Spleen (tissue), 11 donors: ENCODE measurements at regions not wholly inside any gene's neighbourhood (a gene's known extent, or its start where the extent isn't known, plus 50 kb on each side); places are given as distances from the start of the nearest gene placed in this dataset.

Experiments used
- DNase-seq: peaks from one replicate; pipeline ENCODE4 v3.0.0-alpha.2; 2020
- H3K27ac ChIP-seq, 8 donors: fragments of 200-600 bp; sonication (generic) in 7 of 8; 1 replicate in 4 of 8; 2 replicates in 4 of 8; pipeline versions ENCODE4 v1.5.0 to v1.8.0; 2016 to 2021; ENCODE audit warnings: inconsistent platforms in 4 of 8, mild to moderate bottlenecking in 4 of 8, moderate library complexity in 1 of 8
- H3K27me3 ChIP-seq, 7 donors: fragments of 200-600 bp; sonication (generic) in 6 of 7; replicated peaks in 1 of 7; 1 replicate in 4 of 7; 2 replicates in 3 of 7; pipeline versions ENCODE4 v1.5.0 to v1.8.0; 2016 to 2021; ENCODE audit warnings: inconsistent platforms in 3 of 7, mild to moderate bottlenecking in 1 of 7
- H3K36me3 ChIP-seq, 6 donors: fragments of 200-600 bp; sonication (generic) in 5 of 6; 1 replicate in 4 of 6; 2 replicates in 2 of 6; pipeline versions ENCODE4 v1.5.0 to v1.8.0; 2016 to 2021; ENCODE audit warnings: inconsistent platforms in 2 of 6
- H3K4me1 ChIP-seq, 6 donors: fragments of 200-600 bp; sonication (generic) in 5 of 6; 1 replicate in 3 of 6; 2 replicates in 3 of 6; pipeline versions ENCODE4 v1.5.0 to v1.8.0; 2016 to 2021; ENCODE audit warnings: inconsistent platforms in 3 of 6
- H3K4me3 ChIP-seq, 8 donors: fragments of 200-600 bp; sonication (generic) in 7 of 8; 1 replicate in 4 of 8; 2 replicates in 4 of 8; pipeline versions ENCODE4 v1.5.0 to v1.8.0; 2016 to 2021; ENCODE audit warnings: inconsistent platforms in 4 of 8, mild to moderate bottlenecking in 4 of 8, moderate library complexity in 2 of 8
- H3K9me3 ChIP-seq, 8 donors: fragments of 200-600 bp; sonication (generic) in 7 of 8; 1 replicate in 4 of 8; 2 replicates in 4 of 8; pipeline versions ENCODE4 v1.5.0 to v1.8.0; 2016 to 2021; ENCODE audit warnings: inconsistent platforms in 4 of 8
- CTCF ChIP-seq, 11 experiments: fragments of 200-600 bp in 7 of 11; fragments of 450-650 bp in 4 of 11; sonication (generic) in 4 of 11; IDR thresholded peaks in 8 of 11; conservative IDR thresholded peaks in 3 of 11; 1 replicate in 7 of 11; 2 replicates in 4 of 11; pipeline versions ENCODE4 v1.4.0 to v1.8.0; 2016 to 2021; ENCODE audit warnings: antibody characterized with exemption in 11 of 11, inconsistent platforms in 4 of 11, mild to moderate bottlenecking in 1 of 11
- POLR2A ChIP-seq, 3 donors: fragments of 450-650 bp; IDR thresholded peaks; one replicate each; pipeline ENCODE4 v1.5.1; 2017; ENCODE audit warnings: antibody characterized with exemption in 3 of 3, mild to moderate bottlenecking in 1 of 3
- POLR2AphosphoS5 ChIP-seq, 3 donors: sonication (generic); formaldehyde crosslinking; IDR thresholded peaks; one replicate each; pipeline ENCODE4 v1.5.1; 2017; ENCODE audit warnings: antibody characterized with exemption in 3 of 3
- WGBS, 5 donors: extraction: QIAGEN DNeasy Blood & Tissue Kit in 3 of 5; methylation state at CpG; one replicate each; pipeline versions ENCODE4 v1.1.5 to v1.1.7; 2013 to 2018; 5-methylcytosine and 5-hydroxymethylcytosine counted together
- intact Hi-C: fragments of 100-400 bp; cut with DNase I; formaldehyde crosslinking; loops from one replicate; pipeline ENCODE4 v1.15.0; 2023; ENCODE audit warnings: low total_unique reads
- microRNA-seq, 3 donors: library from miRNA; unstranded; fragments of <30 nt; microRNA quantifications; one replicate each; pipeline versions ENCODE4 to v1.1.0, GENCODE V29; 2019 to 2020
- donor health status: healthy with polysubstance abuse.
- donor health status: DM: no; HTN: no; CAD: no; lungs with moderate emphysema.
- donor health status: DM: no; HTN: no; CAD: no.
- donor health status: Bipolar disorder and iron deficiency.
- donor health status: healthy.
- donor health status: DM: no; HTN: no; CAD: no.
- donor health status: DM: yes; HTN: yes; CAD: no.

GRCh38 chr1:97983126-97983525 is 62.3 kb upstream of the DPYD start:
- no peak for DNase-seq
- Histone ChIP-seq H3K4me1 (no peaks in the 10 kb centered on the region), H3K27me3 (no peaks in the 10 kb centered on the region), H3K4me3 (no peak overlapping the region), H3K36me3 (no peaks in the 10 kb centered on the region), H3K9me3 (no peaks in the 10 kb centered on the region), H3K27ac (no peak overlapping the region)
- TF ChIP-seq CTCF (IDR thresholded peaks at IDR 0.05 in 8 of 11, conservative IDR thresholded peaks at IDR 0.05 in 3 of 11) (no peak), POLR2AphosphoS5 (IDR thresholded peaks at IDR 0.05) (no peak)
- intact Hi-C loops: no loop called here
- 89 to 100% (median 95%) methylated on average over 2 of the region's 2 CpGs for WGBS, 5 donors

GRCh38 chr1:97980530-97980929 is 59.7 kb upstream of the DPYD start:
- 93 to 99% (median 96%) methylated on average over 2 of the region's 2 CpGs for WGBS, 5 donors
- Histone ChIP-seq H3K4me1 (peaks cover 0 to 5% (median 0%) of the 10 kb centered on the region in 6 donors), H3K9me3 (no peaks in the 10 kb centered on the region), H3K27me3 (no peaks in the 10 kb centered on the region), H3K36me3 (no peaks in the 10 kb centered on the region), H3K4me3 (no peak overlapping the region), H3K27ac (no peak overlapping the region)
- DNase-seq: no peak
- TF ChIP-seq POLR2AphosphoS5 (IDR thresholded peaks at IDR 0.05) (no peak), CTCF (IDR thresholded peaks at IDR 0.05 in 8 of 11, conservative IDR thresholded peaks at IDR 0.05 in 3 of 11) (no peak), POLR2A (IDR thresholded peaks at IDR 0.05) (no peak)
- intact Hi-C loops: no loop called here

- no peak overlapping the region for H3K27ac ChIP-seq
Measured at GRCh38 chr1:97976801-97977200, 56.0 kb upstream of the DPYD start.

More at GRCh38 chr1:97976801-97977200, 56.0 kb upstream of the DPYD start:
- Histone ChIP-seq H3K4me3 (no peak overlapping the region), H3K27me3 (no peaks in the 10 kb centered on the region), H3K4me1 (peaks cover 0 to 5% (median 0%) of the 10 kb centered on the region in 6 donors), H3K36me3 (no peaks in the 10 kb centered on the region), H3K9me3 (no peaks in the 10 kb centered on the region)
- DNase-seq: no peak
- TF ChIP-seq POLR2A (IDR thresholded peaks at IDR 0.05) (no peak), POLR2AphosphoS5 (IDR thresholded peaks at IDR 0.05) (no peak), CTCF (IDR thresholded peaks at IDR 0.05 in 8 of 11, conservative IDR thresholded peaks at IDR 0.05 in 3 of 11) (no peak)
- intact Hi-C loops: no loop called here

Small RNA genes in the stretch of these regions (microRNA-seq; reads per million reads assigned to microRNA genes)
- 0 reads per million in 3 donors for gene MIR2682
